ENCODE measurements at regions not wholly inside any gene's neighbourhood (a gene's known extent, or its start where the extent isn't known, plus 50 kb on each side); places are given as distances from the start of the nearest gene placed in this dataset.

GRCh38 chr7:31284106-31284505, 56.4 kb downstream of the NEUROD6 start:
- H3K4me1 ChIP-seq (ENCODE audit: control insufficient read depth, insufficient read depth, low read length): no peaks in the 10 kb centered on the region
- H3K36me3 ChIP-seq (ENCODE audit: control insufficient read depth, insufficient read depth, low read length): no peaks in the 10 kb centered on the region
- DNase-seq (ENCODE audit: low read depth in 4 of 6, low spot score in 6 of 6): peak in 3 of 6 donors; percentile 9 to 79 (median 69)
- 33% methylated on average over 4 of the region's 4 CpGs for WGBS (ENCODE audit: insufficient coverage)
- no peaks in the 10 kb centered on the region for H3K27me3 ChIP-seq (ENCODE audit: control insufficient read depth, insufficient read depth, low read length)
- H3K9me3 ChIP-seq (ENCODE audit: control insufficient read depth, insufficient read depth, low read length): no peaks in the 10 kb centered on the region
- H3K4me3 ChIP-seq (ENCODE audit: low read depth, low read length): no peak overlapping the region
- no peak overlapping the region for H3K27ac ChIP-seq (ENCODE audit: low read depth, low read length)

DNA sequence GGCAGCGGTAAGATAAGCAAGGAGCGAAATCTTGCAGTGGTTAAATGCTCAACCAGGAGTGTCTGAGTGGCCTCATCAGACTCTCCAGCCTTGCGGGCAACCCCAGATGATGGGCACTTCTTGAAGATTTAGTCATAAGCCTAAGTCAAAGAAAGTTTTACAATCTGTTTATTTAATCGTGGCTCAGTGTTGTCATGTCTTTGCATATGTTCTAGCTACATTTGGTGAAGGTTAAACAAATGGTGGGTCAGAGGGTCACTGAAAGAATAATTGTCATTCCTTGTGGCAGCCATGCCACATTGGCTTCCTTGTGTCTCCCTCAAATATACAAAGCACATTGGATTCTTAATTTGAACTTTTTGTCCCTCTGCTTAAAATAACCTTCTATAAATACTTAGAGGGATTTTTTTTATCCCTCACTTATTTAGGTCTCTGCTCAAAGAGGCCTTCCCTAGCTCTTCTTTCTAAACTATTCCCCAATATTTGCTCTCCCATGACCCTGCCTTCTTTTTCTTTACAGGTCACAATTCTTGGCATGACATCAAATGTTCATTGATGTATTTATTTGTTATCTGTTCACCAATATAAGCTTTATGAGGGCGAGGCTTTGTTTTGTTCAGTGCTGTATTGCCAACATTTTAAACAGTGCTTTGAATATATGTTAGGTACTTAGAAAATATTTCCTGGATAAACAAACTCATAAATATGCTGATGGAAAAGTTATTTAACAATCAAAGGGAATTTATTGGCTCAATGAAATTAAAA, 68.7 kb downstream of the NEUROD6 start:
- 93% methylated on average over 3 of the region's 5 CpGs for WGBS (ENCODE audit: insufficient coverage)
- Histone ChIP-seq H3K4me1 (ENCODE audit: control insufficient read depth, insufficient read depth, low read length) (no peaks in the 10 kb centered on the region), H3K27ac (ENCODE audit: low read depth, low read length) (no peak overlapping the region), H3K9me3 (ENCODE audit: control insufficient read depth, insufficient read depth, low read length) (no peaks in the 10 kb centered on the region), H3K27me3 (ENCODE audit: control insufficient read depth, insufficient read depth, low read length) (no peaks in the 10 kb centered on the region), H3K4me3 (ENCODE audit: low read depth, low read length) (no peak overlapping the region), H3K36me3 (ENCODE audit: control insufficient read depth, insufficient read depth, low read length) (no peaks in the 10 kb centered on the region)
- DNase-seq (ENCODE audit: low read depth in 4 of 6, low spot score in 6 of 6): no peak

DNA sequence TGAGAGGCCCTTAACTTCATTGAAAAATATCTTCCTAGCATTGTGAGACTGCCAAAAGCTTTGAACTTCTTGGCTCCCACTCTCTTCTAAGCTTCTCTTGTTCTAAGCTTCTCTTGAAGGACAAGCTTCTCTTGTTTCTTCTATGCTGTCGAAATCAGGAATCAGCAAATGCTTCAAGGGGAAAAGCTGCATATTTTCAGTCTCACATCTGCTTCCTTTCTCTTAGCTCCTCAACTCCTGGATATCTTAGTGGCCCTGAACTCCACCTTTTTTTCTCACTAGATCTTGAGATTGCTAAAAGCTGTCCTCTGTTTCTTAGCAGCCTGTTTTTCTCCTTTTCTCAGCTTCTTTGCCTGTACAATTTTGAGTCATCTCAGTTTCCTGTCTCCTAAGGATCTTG, 73.0 kb downstream of the NEUROD6 start:
- no peak overlapping the region for H3K4me3 ChIP-seq (ENCODE audit: low read depth, low read length)
- H3K36me3 ChIP-seq (ENCODE audit: control insufficient read depth, insufficient read depth, low read length): no peaks in the 10 kb centered on the region
- H3K27me3 ChIP-seq (ENCODE audit: control insufficient read depth, insufficient read depth, low read length): no peaks in the 10 kb centered on the region
- no peaks in the 10 kb centered on the region for H3K9me3 ChIP-seq (ENCODE audit: control insufficient read depth, insufficient read depth, low read length)
- no peak for DNase-seq (ENCODE audit: low read depth in 4 of 6, low spot score in 6 of 6)
- no CpG with 5 or more reads among the region's 1 CpG for WGBS (ENCODE audit: insufficient coverage)
- no peak overlapping the region for H3K27ac ChIP-seq (ENCODE audit: low read depth, low read length)
- no peaks in the 10 kb centered on the region for H3K4me1 ChIP-seq (ENCODE audit: control insufficient read depth, insufficient read depth, low read length)

DNA sequence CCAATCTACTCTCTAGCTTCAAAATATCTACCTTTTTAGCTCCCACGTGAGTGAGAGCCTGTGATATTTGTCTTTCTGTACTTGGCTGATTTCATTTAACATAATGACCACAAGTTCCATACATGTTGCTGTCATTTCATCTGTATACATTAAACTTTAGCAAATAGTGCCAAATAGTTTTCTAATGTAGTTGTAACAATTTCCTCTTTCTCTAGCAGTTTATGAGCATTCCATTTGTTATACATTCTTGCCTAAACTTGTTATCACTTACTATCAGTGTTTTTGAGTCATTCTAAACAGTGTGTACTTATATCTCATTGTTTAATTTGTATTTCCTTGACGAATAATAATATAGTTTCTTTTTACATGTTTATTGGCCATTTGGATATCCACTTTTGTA, 77.2 kb downstream of the NEUROD6 start:
- DNase-seq (ENCODE audit: low read depth in 4 of 6, low spot score in 6 of 6): no peak
- Histone ChIP-seq H3K4me3 (ENCODE audit: low read depth, low read length) (no peak overlapping the region), H3K36me3 (ENCODE audit: control insufficient read depth, insufficient read depth, low read length) (no peaks in the 10 kb centered on the region), H3K27me3 (ENCODE audit: control insufficient read depth, insufficient read depth, low read length) (no peaks in the 10 kb centered on the region), H3K9me3 (ENCODE audit: control insufficient read depth, insufficient read depth, low read length) (no peaks in the 10 kb centered on the region), H3K4me1 (ENCODE audit: control insufficient read depth, insufficient read depth, low read length) (no peaks in the 10 kb centered on the region), H3K27ac (ENCODE audit: low read depth, low read length) (no peak overlapping the region)
- no CpG with 5 or more reads among the region's 2 CpGs for WGBS (ENCODE audit: insufficient coverage)

DNA sequence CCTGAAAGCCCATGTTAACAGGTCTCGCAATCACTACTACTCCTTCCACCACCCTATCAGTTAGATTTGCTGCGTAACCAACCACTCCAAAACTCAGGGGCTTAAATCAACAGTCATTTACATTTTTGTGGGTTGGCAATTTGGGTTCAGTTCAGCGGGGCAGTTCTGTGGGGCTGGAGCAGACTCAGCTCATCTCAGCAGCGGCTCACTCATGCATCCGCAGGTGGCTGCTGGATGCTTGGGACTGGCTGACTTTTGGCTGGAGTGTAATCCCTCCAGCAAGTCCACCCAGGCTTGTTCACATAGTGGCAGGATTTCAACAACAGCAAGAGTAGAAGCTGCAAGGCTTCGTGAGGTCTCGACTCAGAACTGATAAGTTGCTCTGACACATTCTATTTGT, 79.2 kb downstream of the NEUROD6 start:
- H3K4me1 ChIP-seq (ENCODE audit: control insufficient read depth, insufficient read depth, low read length): no peaks in the 10 kb centered on the region
- H3K27me3 ChIP-seq (ENCODE audit: control insufficient read depth, insufficient read depth, low read length): no peaks in the 10 kb centered on the region
- no peak overlapping the region for H3K27ac ChIP-seq (ENCODE audit: low read depth, low read length)
- peak in 1 of 6 donors; percentile 34 for DNase-seq (ENCODE audit: low read depth in 4 of 6, low spot score in 6 of 6)
- no peaks in the 10 kb centered on the region for H3K9me3 ChIP-seq (ENCODE audit: control insufficient read depth, insufficient read depth, low read length)
- no peak overlapping the region for H3K4me3 ChIP-seq (ENCODE audit: low read depth, low read length)
- 54% methylated on average over 6 of the region's 7 CpGs for WGBS (ENCODE audit: insufficient coverage)
- H3K36me3 ChIP-seq (ENCODE audit: control insufficient read depth, insufficient read depth, low read length): no peaks in the 10 kb centered on the region

DNA sequence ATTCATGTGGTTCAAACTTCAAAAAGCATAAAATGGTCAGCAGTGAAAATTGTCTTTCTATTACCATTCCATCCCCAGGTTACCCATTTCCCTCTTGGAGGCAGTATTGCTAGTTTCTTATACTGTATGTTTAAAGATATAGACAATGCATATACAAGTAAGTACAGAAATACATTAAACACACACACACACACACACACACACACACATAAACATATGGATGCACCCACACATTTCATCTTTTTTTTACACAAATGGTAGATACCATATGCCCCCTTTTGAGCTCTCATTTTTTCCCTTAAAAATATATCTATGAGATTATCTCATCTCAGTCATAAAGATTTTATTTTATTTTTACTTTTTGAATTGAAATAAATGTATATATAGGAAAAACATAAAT, 79.7 kb downstream of the NEUROD6 start:
- H3K4me1 ChIP-seq (ENCODE audit: control insufficient read depth, insufficient read depth, low read length): no peaks in the 10 kb centered on the region

DNA sequence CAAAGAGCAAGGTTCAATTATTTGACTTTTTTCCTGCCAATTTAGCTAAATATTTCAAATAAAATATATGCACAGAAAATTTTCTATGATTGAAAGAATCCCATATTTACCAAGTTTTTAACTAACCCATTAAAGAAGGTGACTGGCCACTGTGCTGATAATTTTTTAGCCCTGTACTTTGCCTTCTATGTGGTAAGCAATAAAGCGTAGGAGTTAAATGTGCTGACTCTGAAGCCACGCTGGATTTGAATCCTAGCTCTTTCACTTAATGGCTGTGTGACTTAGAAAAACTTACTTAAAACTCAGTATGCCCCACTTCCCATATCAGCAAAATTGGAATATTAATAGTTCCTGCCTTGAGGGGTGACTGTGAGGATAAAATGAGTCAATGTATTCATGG, 82.1 kb downstream of the NEUROD6 start:
- Histone ChIP-seq H3K27me3 (ENCODE audit: control insufficient read depth, insufficient read depth, low read length) (no peaks in the 10 kb centered on the region), H3K9me3 (ENCODE audit: control insufficient read depth, insufficient read depth, low read length) (no peaks in the 10 kb centered on the region), H3K4me1 (ENCODE audit: control insufficient read depth, insufficient read depth, low read length) (no peaks in the 10 kb centered on the region), H3K4me3 (ENCODE audit: low read depth, low read length) (no peak overlapping the region), H3K36me3 (ENCODE audit: control insufficient read depth, insufficient read depth, low read length) (no peaks in the 10 kb centered on the region), H3K27ac (ENCODE audit: low read depth, low read length) (no peak overlapping the region)
- no CpG with 5 or more reads among the region's 2 CpGs for WGBS (ENCODE audit: insufficient coverage)
- DNase-seq (ENCODE audit: low read depth in 4 of 6, low spot score in 6 of 6): no peak

More for the DNA sequence above, 79.7 kb downstream of the NEUROD6 start:
- Histone ChIP-seq H3K9me3 (ENCODE audit: control insufficient read depth, insufficient read depth, low read length) (no peaks in the 10 kb centered on the region), H3K27ac (ENCODE audit: low read depth, low read length) (no peak overlapping the region), H3K36me3 (ENCODE audit: control insufficient read depth, insufficient read depth, low read length) (no peaks in the 10 kb centered on the region), H3K4me3 (ENCODE audit: low read depth, low read length) (no peak overlapping the region), H3K27me3 (ENCODE audit: control insufficient read depth, insufficient read depth, low read length) (no peaks in the 10 kb centered on the region)
- peak in 1 of 6 donors; percentile 52 for DNase-seq (ENCODE audit: low read depth in 4 of 6, low spot score in 6 of 6)

- Histone ChIP-seq H3K27me3 (ENCODE audit: control insufficient read depth, insufficient read depth, low read length) (no peaks in the 10 kb centered on the region), H3K4me1 (ENCODE audit: control insufficient read depth, insufficient read depth, low read length) (no peaks in the 10 kb centered on the region), H3K9me3 (ENCODE audit: control insufficient read depth, insufficient read depth, low read length) (no peaks in the 10 kb centered on the region), H3K4me3 (ENCODE audit: low read depth, low read length) (no peak overlapping the region), H3K27ac (ENCODE audit: low read depth, low read length) (no peak overlapping the region), H3K36me3 (ENCODE audit: control insufficient read depth, insufficient read depth, low read length) (no peaks in the 10 kb centered on the region)
- 49% methylated on average over 4 of the region's 4 CpGs for WGBS (ENCODE audit: insufficient coverage)
- DNase-seq (ENCODE audit: low read depth in 4 of 6, low spot score in 6 of 6): no peak
These were observed 84.0 kb downstream of the NEUROD6 start for GRCh38 chr7:31256506-31256905.

DNA sequence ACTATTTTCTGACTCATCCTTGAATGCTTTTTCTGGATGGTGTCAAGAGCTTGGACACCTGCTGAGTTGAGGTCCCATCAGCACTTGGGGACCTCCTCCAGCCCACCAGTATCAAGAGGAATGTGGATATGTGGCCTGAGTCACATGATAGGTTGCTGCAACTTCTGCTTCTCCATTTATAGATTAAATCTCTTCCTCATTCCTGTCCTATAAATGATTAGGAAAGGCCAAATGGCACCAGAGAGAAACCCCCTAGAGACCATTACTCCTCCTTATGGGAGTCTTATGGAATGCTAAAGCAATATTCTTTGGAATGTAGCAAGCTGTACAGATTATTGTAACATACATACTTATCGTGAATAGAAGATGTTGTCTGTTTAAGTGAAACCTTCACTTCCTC, 85.6 kb downstream of the NEUROD6 start:
- no peak for DNase-seq (ENCODE audit: low read depth in 4 of 6, low spot score in 6 of 6)
- WGBS (ENCODE audit: insufficient coverage): no CpG with 5 or more reads among the region's 1 CpG
- Histone ChIP-seq H3K9me3 (ENCODE audit: control insufficient read depth, insufficient read depth, low read length) (no peaks in the 10 kb centered on the region), H3K27me3 (ENCODE audit: control insufficient read depth, insufficient read depth, low read length) (no peaks in the 10 kb centered on the region), H3K4me1 (ENCODE audit: control insufficient read depth, insufficient read depth, low read length) (no peaks in the 10 kb centered on the region), H3K36me3 (ENCODE audit: control insufficient read depth, insufficient read depth, low read length) (no peaks in the 10 kb centered on the region), H3K27ac (ENCODE audit: low read depth, low read length) (no peak overlapping the region), H3K4me3 (ENCODE audit: low read depth, low read length) (no peak overlapping the region)

DNA sequence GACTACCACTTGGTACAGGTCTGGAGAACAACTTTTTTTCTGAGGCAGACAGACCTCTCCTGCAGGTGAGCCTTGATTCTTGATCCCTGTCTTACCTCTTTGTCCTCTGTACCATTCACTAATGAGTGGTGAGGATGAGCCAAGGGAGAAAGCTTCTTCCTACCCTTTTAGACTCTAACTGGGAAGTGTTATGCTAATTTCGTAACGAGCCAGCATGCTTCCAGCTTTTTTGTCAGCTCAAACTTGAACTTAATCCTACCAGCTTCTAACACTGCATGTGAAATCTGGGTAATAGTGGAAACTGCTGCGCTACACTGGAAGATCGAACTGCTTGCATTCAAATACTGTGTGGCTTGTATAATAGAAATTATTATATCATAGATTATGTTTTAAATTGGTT, 87.0 kb downstream of the NEUROD6 start:
- Histone ChIP-seq H3K9me3 (ENCODE audit: control insufficient read depth, insufficient read depth, low read length) (no peaks in the 10 kb centered on the region), H3K4me3 (ENCODE audit: low read depth, low read length) (no peak overlapping the region), H3K36me3 (ENCODE audit: control insufficient read depth, insufficient read depth, low read length) (no peaks in the 10 kb centered on the region), H3K4me1 (ENCODE audit: control insufficient read depth, insufficient read depth, low read length) (no peaks in the 10 kb centered on the region), H3K27me3 (ENCODE audit: control insufficient read depth, insufficient read depth, low read length) (no peaks in the 10 kb centered on the region), H3K27ac (ENCODE audit: low read depth, low read length) (no peak overlapping the region)
- no CpG with 5 or more reads among the region's 4 CpGs for WGBS (ENCODE audit: insufficient coverage)
- peak in 2 of 6 donors; percentile 9 to 47 for DNase-seq (ENCODE audit: low read depth in 4 of 6, low spot score in 6 of 6)
